GM10266 (cell line): ENCODE measurements at regions not wholly inside any gene's neighbourhood (a gene's known extent, or its start where the extent isn't known, plus 50 kb on each side); places are given as distances from the start of the nearest gene placed in this dataset.

ENCODE experiments used
- DNase-seq: peaks from one replicate; pipeline ENCODE4 v3.0.0; 2012; ENCODE audit errors: extremely low spot score
- TF ChIP-seq, protein P1 (sequence below): IDR thresholded peaks from 2 replicates; pipeline ENCODE4 v1.5.1; 2012; ENCODE audit warnings: mild to moderate bottlenecking, low read depth; ENCODE audit not compliant: control insufficient read depth, insufficient read depth; ENCODE audit errors: missing control alignments

DNA sequence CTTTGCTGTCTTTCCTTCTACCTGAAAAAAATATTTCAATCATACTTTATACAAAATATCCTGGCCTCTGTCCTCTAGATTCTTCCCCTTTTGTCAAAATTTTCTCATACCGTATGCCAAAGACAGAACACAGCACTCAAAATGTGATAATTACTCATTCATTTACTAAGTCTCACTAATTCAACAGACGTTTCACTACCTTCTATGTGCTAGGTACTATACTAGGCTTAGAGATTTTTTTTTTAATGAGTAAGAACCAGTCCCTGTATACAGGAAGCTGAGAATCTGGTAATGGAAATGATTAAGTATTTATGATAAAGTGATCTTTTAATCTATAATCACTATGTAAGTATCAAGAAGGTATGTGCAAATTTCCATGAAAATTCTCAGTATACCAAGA lies 128.0 kb downstream of the ELAPOR2 start:
- TF ChIP-seq, protein P1, sequence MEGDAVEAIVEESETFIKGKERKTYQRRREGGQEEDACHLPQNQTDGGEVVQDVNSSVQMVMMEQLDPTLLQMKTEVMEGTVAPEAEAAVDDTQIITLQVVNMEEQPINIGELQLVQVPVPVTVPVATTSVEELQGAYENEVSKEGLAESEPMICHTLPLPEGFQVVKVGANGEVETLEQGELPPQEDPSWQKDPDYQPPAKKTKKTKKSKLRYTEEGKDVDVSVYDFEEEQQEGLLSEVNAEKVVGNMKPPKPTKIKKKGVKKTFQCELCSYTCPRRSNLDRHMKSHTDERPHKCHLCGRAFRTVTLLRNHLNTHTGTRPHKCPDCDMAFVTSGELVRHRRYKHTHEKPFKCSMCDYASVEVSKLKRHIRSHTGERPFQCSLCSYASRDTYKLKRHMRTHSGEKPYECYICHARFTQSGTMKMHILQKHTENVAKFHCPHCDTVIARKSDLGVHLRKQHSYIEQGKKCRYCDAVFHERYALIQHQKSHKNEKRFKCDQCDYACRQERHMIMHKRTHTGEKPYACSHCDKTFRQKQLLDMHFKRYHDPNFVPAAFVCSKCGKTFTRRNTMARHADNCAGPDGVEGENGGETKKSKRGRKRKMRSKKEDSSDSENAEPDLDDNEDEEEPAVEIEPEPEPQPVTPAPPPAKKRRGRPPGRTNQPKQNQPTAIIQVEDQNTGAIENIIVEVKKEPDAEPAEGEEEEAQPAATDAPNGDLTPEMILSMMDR: no peak
- DNase-seq: no peak

DNA sequence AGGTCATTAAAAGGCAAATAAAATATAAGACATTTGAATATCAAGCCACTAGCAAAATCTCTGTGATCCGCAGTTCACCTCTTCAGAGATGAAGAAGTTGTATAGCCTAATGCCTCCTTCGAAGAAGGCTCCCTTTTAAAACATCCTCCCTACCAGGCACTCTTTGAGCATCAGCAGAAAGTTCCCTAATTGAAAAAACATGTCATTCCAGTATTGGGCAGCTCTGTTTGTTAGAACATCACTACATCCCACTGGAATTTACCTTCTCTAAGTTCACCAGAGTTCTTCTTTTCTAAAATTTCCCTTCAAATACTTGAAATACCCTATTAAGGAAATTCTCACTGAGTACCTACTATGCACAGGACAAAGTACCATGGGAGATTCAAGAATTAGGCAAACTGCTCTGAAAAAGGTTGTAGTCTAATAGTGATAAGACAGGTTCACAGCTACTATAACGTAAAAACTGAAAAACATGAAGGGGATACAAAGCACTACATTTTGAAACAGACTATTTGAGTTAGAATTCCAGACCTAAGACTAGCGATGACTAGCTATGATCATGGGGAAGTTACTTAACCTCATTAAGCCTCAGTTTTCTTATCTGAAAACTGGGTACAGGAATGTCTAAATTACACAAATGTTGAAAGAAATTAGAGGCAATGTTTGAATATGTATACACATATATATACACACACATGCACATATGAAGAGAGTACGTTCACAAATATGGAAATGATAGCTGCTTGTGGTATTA lies 128.7 kb downstream of the ELAPOR2 start:
- TF ChIP-seq, protein P1: no peak
- no peak for DNase-seq

DNA sequence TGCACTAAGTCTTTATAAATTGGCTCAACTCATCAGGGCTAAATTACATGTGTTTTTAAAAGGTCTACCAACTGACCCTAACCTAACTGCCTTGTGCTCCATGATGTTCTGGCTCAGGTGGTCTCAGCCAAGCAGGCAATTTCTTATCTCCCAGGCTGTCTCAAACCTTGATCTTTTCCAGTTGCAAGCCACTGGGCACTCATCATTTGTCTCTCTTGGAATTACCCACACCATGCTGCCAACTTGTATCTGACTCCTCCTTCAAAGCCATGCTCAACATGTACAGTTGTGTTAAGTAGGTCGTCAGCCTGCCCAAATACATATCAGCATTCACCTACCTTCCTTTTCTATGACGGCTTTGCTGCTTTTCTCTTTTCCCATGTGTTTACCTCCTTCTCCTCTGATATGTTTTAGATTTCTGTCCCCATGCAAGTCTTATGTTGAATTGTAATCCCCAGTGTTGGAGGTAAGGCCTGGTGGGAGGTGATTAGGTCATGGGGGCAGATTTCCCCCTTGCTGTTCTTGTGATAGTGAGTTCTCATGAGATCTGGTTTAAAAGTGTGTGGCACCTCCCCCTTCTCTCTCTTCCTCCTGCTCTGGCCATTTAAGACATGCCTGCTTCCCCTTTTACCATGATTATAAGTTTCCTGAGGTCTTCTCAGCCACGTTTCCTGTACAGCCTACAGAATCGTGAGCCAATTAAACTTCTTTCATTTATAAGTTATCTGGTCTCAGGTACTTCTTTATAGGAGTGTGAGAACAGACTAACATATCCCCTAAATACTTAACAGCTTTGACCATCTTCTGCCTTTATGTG lies 130.0 kb downstream of the ELAPOR2 start:
- DNase-seq: no peak
- TF ChIP-seq, protein P1: no peak

DNA sequence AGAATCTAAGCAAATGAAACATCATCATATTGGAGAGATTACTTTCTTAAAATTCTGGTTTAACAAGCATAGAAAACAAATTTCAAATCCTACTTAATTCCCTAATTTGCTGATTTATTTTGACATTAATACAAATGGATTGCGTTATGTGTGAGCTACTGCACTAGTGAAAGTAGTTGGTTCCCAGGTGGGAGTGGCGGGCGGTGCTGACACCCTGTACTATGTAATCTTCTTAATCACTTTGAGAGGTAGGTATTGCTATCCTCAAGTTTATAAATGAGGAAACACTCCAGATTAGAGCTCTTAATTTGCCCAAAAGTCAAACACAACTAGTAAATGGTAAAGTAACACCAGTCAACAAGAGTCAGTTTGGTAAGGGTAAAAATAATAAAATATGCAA lies 131.1 kb downstream of the ELAPOR2 start:
- TF ChIP-seq, protein P1: no peak
- no peak for DNase-seq

DNA sequence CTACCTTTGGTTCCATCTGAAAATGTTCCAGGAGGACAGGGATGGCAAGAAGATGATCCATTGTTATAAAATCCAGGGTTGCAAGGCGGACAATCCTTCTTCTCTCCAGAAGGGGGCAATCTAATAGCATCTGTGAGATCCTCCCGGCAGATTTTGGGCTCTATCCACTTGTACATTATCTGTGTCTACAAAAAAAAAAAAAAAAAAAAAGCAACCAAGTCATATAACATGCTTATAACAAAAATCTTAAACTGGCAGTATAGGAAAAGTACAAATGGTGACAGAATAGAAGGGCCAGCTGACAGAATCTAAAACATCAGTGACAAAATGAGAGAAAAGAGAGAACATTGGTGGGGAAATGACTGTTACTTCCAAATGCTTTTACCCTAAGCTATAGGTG lies 132.7 kb downstream of the ELAPOR2 start:
- peak; percentile 38 for DNase-seq
- TF ChIP-seq, protein P1: peak; percentile 73

DNA sequence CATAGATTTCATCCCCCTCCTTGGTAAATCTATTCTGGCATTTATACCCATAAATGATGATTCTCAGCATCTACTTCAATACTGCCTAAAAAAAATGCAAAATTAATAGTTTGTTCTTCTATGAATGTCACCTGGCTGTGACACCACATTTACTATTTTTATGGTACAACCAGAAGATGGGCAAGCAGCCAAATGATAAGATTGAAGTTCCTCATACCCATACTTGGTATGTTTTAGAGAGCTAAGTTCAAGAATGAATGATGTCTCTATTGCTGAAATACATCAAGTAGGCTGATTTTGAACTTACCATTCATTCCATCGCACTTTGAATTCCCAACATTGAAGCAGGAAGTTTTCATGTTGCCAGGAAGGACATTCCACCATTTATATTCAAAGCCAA lies 134.2 kb downstream of the ELAPOR2 start:
- no peak for DNase-seq

More for the DNA sequence above, 134.2 kb downstream of the ELAPOR2 start:
- TF ChIP-seq, protein P1: no peak
